Neural crest cell (in vitro differentiated cells): ENCODE measurements at regions not wholly inside any gene's neighbourhood (a gene's known extent, or its start where the extent isn't known, plus 50 kb on each side); places are given as distances from the start of the nearest gene placed in this dataset.

Source experiments
- DNase-seq: peaks from one replicate; pipeline ENCODE4 v3.0.0; 2021; ENCODE audit warnings: low read depth, mixed read lengths, low spot score
- H3K27ac Mint-ChIP-seq: one replicate; pipeline ENCODE4 v1.8.0; 2021; ENCODE audit warnings: mild to moderate bottlenecking, mixed read lengths; ENCODE audit not compliant: unreplicated experiment
- H3K27me3 Mint-ChIP-seq: 2 replicates; pipeline ENCODE4 v1.8.0; 2021; ENCODE audit warnings: low read depth, mild to moderate bottlenecking, mixed read lengths
- H3K36me3 Mint-ChIP-seq: 2 replicates; pipeline ENCODE4 v1.8.0; 2021; ENCODE audit warnings: low read depth, mild to moderate bottlenecking, mixed read lengths
- H3K4me1 Mint-ChIP-seq: 2 replicates; pipeline ENCODE4 v1.8.0; 2021; ENCODE audit warnings: mixed read lengths
- H3K4me3 Mint-ChIP-seq: one replicate; pipeline ENCODE4 v1.8.0; 2021; ENCODE audit warnings: mild to moderate bottlenecking, mixed read lengths
- H3K9me3 Mint-ChIP-seq: 2 replicates; pipeline ENCODE4 v1.8.0; 2021; ENCODE audit warnings: mixed read lengths
- CTCF ChIP-seq: fragments of 200-600 bp; sonication (generic); conservative IDR thresholded peaks from 2 replicates; pipeline ENCODE4 v1.5.0; 2021; ENCODE audit warnings: antibody characterized with exemption, mild to moderate bottlenecking

GRCh38 chr14:101239065-101239464 is 322.2 kb upstream of the DIO3 start:
- H3K27ac Mint-ChIP-seq: no peak overlapping the region
- H3K27me3 Mint-ChIP-seq: no peaks in the 10 kb centered on the region
- H3K36me3 Mint-ChIP-seq: no peaks in the 10 kb centered on the region
- no peak for TF ChIP-seq CTCF
- peaks cover 2% of the 10 kb centered on the region for H3K9me3 Mint-ChIP-seq
- peaks cover 19% of the 10 kb centered on the region for H3K4me1 Mint-ChIP-seq
- no peak for DNase-seq
- no peak overlapping the region for H3K4me3 Mint-ChIP-seq

GRCh38 chr14:101241147-101241546 is 320.1 kb upstream of the DIO3 start:
- H3K4me1 Mint-ChIP-seq: peaks cover 4% of the 10 kb centered on the region

GRCh38 chr14:101241807-101242278 is 319.5 kb upstream of the DIO3 start:
- no peak overlapping the region for H3K27ac Mint-ChIP-seq
- peaks cover 2% of the 10 kb centered on the region for H3K9me3 Mint-ChIP-seq
- no peak for TF ChIP-seq CTCF
- no peaks in the 10 kb centered on the region for H3K27me3 Mint-ChIP-seq
- DNase-seq: no peak
- no peaks in the 10 kb centered on the region for H3K36me3 Mint-ChIP-seq
- peaks cover 4% of the 10 kb centered on the region for H3K4me1 Mint-ChIP-seq
- H3K4me3 Mint-ChIP-seq: no peak overlapping the region

More at GRCh38 chr14:101241147-101241546, 320.1 kb upstream of the DIO3 start:
- DNase-seq: no peak
- no peak overlapping the region for H3K27ac Mint-ChIP-seq
- no peaks in the 10 kb centered on the region for H3K27me3 Mint-ChIP-seq
- H3K4me3 Mint-ChIP-seq: no peak overlapping the region
- no peak for TF ChIP-seq CTCF
- H3K36me3 Mint-ChIP-seq: no peaks in the 10 kb centered on the region
- peaks cover 2% of the 10 kb centered on the region for H3K9me3 Mint-ChIP-seq

- Mint-ChIP-seq H3K36me3 (no peaks in the 10 kb centered on the region), H3K27ac (no peak overlapping the region), H3K27me3 (no peaks in the 10 kb centered on the region), H3K9me3 (peaks cover 2% of the 10 kb centered on the region), H3K4me1 (peaks cover 4% of the 10 kb centered on the region), H3K4me3 (no peak overlapping the region)
- DNase-seq: no peak
- no peak for TF ChIP-seq CTCF
Observed at GRCh38 chr14:101242442-101243385, 318.6 kb upstream of the DIO3 start.

GRCh38 chr14:101243587-101244338 is 317.5 kb upstream of the DIO3 start:
- Mint-ChIP-seq H3K36me3 (no peaks in the 10 kb centered on the region), H3K27ac (peak overlapping the region; percentile 57), H3K9me3 (peaks cover 2% of the 10 kb centered on the region), H3K4me1 (peaks cover 4% of the 10 kb centered on the region), H3K27me3 (no peaks in the 10 kb centered on the region), H3K4me3 (no peak overlapping the region)
- no peak for TF ChIP-seq CTCF
- DNase-seq: no peak
